DOHH2 (cell line): ENCODE measurements at regions not wholly inside any gene's neighbourhood (a gene's known extent, or its start where the extent isn't known, plus 50 kb on each side); places are given as distances from the start of the nearest gene placed in this dataset.

Experiments used
- H3F3A ChIP-seq: fragments of 200-600 bp; sonication (generic), shearing (Covaris generic); 2 replicates; pipeline ENCODE4 v1.6.0; 2016; ENCODE audit warnings: antibody characterized with exemption, mild to moderate bottlenecking; ENCODE audit not compliant: control insufficient read depth, insufficient read depth
- H3K27ac ChIP-seq: fragments of 200-600 bp; sonication (generic); 2 replicates; pipeline ENCODE4 v1.5.1; 2014; ENCODE audit warnings: low read depth, mild to moderate bottlenecking, low read length, moderate library complexity
- H3K27me3 ChIP-seq: fragments of 200-600 bp; sonication (generic); 2 replicates; pipeline ENCODE4 v1.6.1; 2014; ENCODE audit warnings: mild to moderate bottlenecking, low read length, mixed read lengths; ENCODE audit not compliant: control insufficient read depth
- H3K36me3 ChIP-seq: fragments of 200-600 bp; sonication (generic); 2 replicates; pipeline ENCODE4 v1.6.1; 2014; ENCODE audit warnings: mild to moderate bottlenecking, low read length, moderate library complexity, mixed read lengths; ENCODE audit not compliant: control insufficient read depth
- H3K4me1 ChIP-seq: fragments of 200-600 bp; sonication (generic); 2 replicates; pipeline ENCODE4 v1.6.1; 2014; ENCODE audit warnings: mild to moderate bottlenecking, low read length, mixed read lengths; ENCODE audit not compliant: control insufficient read depth
- H3K4me2 ChIP-seq: fragments of 200-600 bp; sonication (generic); 2 replicates; pipeline ENCODE4 v1.6.0; 2014; ENCODE audit warnings: mild to moderate bottlenecking, low read length, moderate library complexity
- H3K4me3 ChIP-seq: fragments of 200-600 bp; sonication (generic); 2 replicates; pipeline ENCODE4 v1.5.1; 2014; ENCODE audit warnings: mild to moderate bottlenecking, low read length, mixed read lengths
- H3K79me2 ChIP-seq: fragments of 200-600 bp; sonication (generic); 2 replicates; pipeline ENCODE4 v1.6.1; 2014; ENCODE audit warnings: mild to moderate bottlenecking, low read length, mixed read lengths; ENCODE audit not compliant: control insufficient read depth
- H3K9me2 ChIP-seq: fragments of 200-600 bp; sonication (generic); replicated peaks from 2 replicates; pipeline ENCODE4 v1.6.1; 2014; ENCODE audit warnings: mild to moderate bottlenecking, low read length, mixed read lengths; ENCODE audit not compliant: control insufficient read depth
- H3K9me3 ChIP-seq: fragments of 200-600 bp; sonication (generic); 2 replicates; pipeline ENCODE4 v1.6.1; 2014; ENCODE audit warnings: antibody characterized with exemption, low read length, mixed read lengths; ENCODE audit not compliant: control insufficient read depth, insufficient read depth
- H4K20me1 ChIP-seq: fragments of 200-600 bp; sonication (generic); 2 replicates; pipeline ENCODE4 v1.6.0; 2014; ENCODE audit warnings: low read depth, mild to moderate bottlenecking, antibody characterized with exemption, low read length, moderate library complexity; ENCODE audit not compliant: control insufficient read depth, insufficient read depth
- EZH2phosphoT487 ChIP-seq: fragments of 200-600 bp; sonication (generic); IDR thresholded peaks from 2 replicates; pipeline ENCODE4 v1.6.1; 2017; ENCODE audit warnings: borderline replicate concordance, mild to moderate bottlenecking, antibody characterized with exemption, low read length, moderate library complexity, mixed read lengths
- TF ChIP-seq, protein P1 (sequence below): fragments of 200-600 bp; sonication (generic); IDR thresholded peaks from one replicate; pipeline ENCODE4 v1.5.1; 2014; ENCODE audit warnings: antibody characterized with exemption, mild to moderate bottlenecking, low read depth, low read length; ENCODE audit not compliant: poor library complexity, severe bottlenecking

DNA sequence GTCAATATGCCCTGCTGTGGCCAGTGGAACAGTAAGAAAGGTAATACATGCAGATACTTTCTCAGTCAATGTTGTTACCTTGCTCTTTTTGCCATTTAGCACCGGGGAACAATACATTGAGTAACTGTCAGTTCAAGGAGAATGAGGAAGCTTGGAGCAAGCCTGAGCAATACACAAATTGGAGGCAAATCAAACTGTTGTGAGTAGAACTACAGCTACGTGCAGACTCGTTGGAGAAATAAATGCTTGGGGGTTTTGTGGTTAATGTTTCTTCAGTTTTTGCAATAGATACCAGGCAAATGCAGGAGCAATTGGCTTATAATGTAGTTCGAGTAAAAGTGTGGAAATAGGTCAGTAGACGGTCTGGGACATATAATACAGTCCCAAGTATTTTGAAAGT lies 587.3 kb upstream of the ROBO1 start:
- Histone ChIP-seq H3K4me3 (no peak overlapping the region), H3K9me3 (no peaks in the 10 kb centered on the region), H3K79me2 (no peaks in the 10 kb centered on the region), H3F3A (no peaks in the 10 kb centered on the region), H3K27me3 (no peaks in the 10 kb centered on the region), H3K27ac (no peak overlapping the region), H3K36me3 (no peaks in the 10 kb centered on the region), H3K4me1 (no peaks in the 10 kb centered on the region), H3K4me2 (no peak overlapping the region), H3K9me2 (no peaks in the 10 kb centered on the region), H4K20me1 (no peaks in the 10 kb centered on the region)
- TF ChIP-seq, protein P1, sequence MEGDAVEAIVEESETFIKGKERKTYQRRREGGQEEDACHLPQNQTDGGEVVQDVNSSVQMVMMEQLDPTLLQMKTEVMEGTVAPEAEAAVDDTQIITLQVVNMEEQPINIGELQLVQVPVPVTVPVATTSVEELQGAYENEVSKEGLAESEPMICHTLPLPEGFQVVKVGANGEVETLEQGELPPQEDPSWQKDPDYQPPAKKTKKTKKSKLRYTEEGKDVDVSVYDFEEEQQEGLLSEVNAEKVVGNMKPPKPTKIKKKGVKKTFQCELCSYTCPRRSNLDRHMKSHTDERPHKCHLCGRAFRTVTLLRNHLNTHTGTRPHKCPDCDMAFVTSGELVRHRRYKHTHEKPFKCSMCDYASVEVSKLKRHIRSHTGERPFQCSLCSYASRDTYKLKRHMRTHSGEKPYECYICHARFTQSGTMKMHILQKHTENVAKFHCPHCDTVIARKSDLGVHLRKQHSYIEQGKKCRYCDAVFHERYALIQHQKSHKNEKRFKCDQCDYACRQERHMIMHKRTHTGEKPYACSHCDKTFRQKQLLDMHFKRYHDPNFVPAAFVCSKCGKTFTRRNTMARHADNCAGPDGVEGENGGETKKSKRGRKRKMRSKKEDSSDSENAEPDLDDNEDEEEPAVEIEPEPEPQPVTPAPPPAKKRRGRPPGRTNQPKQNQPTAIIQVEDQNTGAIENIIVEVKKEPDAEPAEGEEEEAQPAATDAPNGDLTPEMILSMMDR: no peak
- no peak for TF ChIP-seq EZH2phosphoT487

DNA sequence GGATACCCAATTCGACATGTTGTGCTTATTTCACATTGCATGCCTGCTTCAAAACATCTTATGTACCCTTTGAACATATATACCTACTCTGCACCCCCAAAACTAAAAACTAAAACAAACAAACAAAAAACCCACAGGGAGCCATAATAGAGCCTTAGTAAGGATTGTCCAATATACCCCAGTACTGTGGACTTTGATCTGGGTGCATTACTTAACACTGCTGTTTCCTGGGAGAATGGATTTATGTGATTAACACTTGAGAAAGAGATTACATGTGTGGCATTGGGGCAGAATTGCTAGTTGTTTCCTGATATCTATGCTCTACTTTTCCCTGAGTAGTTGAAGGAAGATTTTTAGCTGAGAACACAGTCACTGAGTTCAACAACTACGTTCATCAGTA lies 583.4 kb upstream of the ROBO1 start:
- no peak overlapping the region for H3K4me2 ChIP-seq

DNA sequence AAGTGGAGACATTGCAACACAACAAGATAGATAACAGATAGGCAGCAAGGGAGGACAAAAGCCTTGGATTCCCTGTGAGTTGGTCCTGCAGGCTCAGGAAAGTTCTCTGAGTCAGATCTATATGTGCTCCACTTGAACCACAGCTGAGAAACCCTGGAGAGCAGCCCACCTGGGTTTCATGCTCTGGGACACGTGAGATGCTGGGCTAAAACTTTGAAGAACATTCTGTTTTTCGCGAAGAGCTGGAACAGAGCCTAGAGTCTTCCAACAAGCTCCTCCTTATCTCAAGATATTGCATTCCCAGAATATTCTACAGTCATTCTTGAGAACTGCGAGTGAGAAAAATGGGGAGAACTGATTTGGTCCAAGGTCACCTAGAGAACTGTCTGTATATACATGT lies 583.0 kb upstream of the ROBO1 start:
- Histone ChIP-seq H4K20me1 (no peaks in the 10 kb centered on the region), H3K27me3 (no peaks in the 10 kb centered on the region), H3K36me3 (no peaks in the 10 kb centered on the region), H3K4me1 (no peaks in the 10 kb centered on the region), H3K9me2 (no peaks in the 10 kb centered on the region), H3K4me3 (no peak overlapping the region), H3F3A (no peaks in the 10 kb centered on the region), H3K79me2 (no peaks in the 10 kb centered on the region), H3K9me3 (no peaks in the 10 kb centered on the region), H3K27ac (no peak overlapping the region), H3K4me2 (no peak overlapping the region)
- no peak for TF ChIP-seq EZH2phosphoT487
- TF ChIP-seq, protein P1: no peak

More for the DNA sequence above, 583.4 kb upstream of the ROBO1 start:
- Histone ChIP-seq H3K79me2 (no peaks in the 10 kb centered on the region), H3K27ac (no peak overlapping the region), H3F3A (no peaks in the 10 kb centered on the region), H3K4me3 (no peak overlapping the region), H3K9me3 (no peaks in the 10 kb centered on the region), H3K36me3 (no peaks in the 10 kb centered on the region), H3K9me2 (no peaks in the 10 kb centered on the region), H3K27me3 (no peaks in the 10 kb centered on the region), H3K4me1 (no peaks in the 10 kb centered on the region), H4K20me1 (no peaks in the 10 kb centered on the region)
- no peak for TF ChIP-seq EZH2phosphoT487
- TF ChIP-seq, protein P1: no peak

DNA sequence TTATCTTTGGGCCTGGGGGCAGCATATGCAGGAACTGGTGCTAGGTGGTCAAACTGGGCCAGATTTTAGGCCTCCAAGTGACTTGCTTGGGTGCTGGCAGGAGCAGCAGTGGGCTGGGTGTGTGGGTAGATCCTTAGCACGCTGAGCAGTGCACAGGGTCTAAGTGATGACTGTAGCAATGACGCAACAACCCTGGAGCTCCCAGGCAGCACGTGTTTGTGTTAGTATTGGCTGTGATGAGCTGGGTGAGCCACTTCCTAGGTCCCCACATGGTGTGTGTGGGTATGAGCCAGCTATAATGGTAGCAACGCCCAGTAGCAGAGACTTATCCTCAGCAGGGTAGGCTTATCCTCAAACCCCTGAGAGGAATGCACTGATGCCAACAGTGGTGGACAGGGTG lies 570.6 kb upstream of the ROBO1 start:
- H3K79me2 ChIP-seq: no peaks in the 10 kb centered on the region
- no peak overlapping the region for H3K4me2 ChIP-seq
- H3F3A ChIP-seq: no peaks in the 10 kb centered on the region
- H3K27me3 ChIP-seq: no peaks in the 10 kb centered on the region
- H3K9me2 ChIP-seq: no peaks in the 10 kb centered on the region
- no peaks in the 10 kb centered on the region for H3K4me1 ChIP-seq
- H3K4me3 ChIP-seq: no peak overlapping the region
- TF ChIP-seq EZH2phosphoT487: no peak
- TF ChIP-seq, protein P1: no peak
- H4K20me1 ChIP-seq: no peaks in the 10 kb centered on the region
- H3K9me3 ChIP-seq: no peaks in the 10 kb centered on the region; the same call in 1 of the 2 replicates
- H3K36me3 ChIP-seq: no peaks in the 10 kb centered on the region
- no peak overlapping the region for H3K27ac ChIP-seq
